Astrocyte (in vitro differentiated cells and primary cell): ENCODE measurements at regions not wholly inside any gene's neighbourhood (a gene's known extent, or its start where the extent isn't known, plus 50 kb on each side); places are given as distances from the start of the nearest gene placed in this dataset.

Experiments used
- DNase-seq: peaks from one replicate; pipeline ENCODE4 v3.0.0-alpha.2; 2010; ENCODE audit warnings: low read depth
- FAIRE-seq: peaks from 2 replicates; lab custom pipeline; 2011; peaks lifted over from hg19 to GRCh38; lab: Jason Lieb, UNC
- H2AFZ ChIP-seq: 2 replicates; pipeline ENCODE4 v1.6.0; 2012; ENCODE audit warnings: low read depth, low read length, inconsistent platforms
- H3K27ac ChIP-seq: 2 replicates; pipeline ENCODE4 v1.5.1; 2011; ENCODE audit warnings: low read depth, low read length, inconsistent platforms
- H3K27me3 ChIP-seq: 2 replicates; pipeline ENCODE4 v1.6.0; 2011; ENCODE audit warnings: low read length, inconsistent platforms; ENCODE audit not compliant: insufficient read depth
- H3K36me3 ChIP-seq: 2 replicates; pipeline ENCODE4 v1.5.1; 2011; ENCODE audit warnings: low read length, inconsistent platforms; ENCODE audit not compliant: insufficient read depth
- H3K4me1 ChIP-seq: 2 replicates; pipeline ENCODE4 v1.5.1; 2011; ENCODE audit warnings: low read length, inconsistent platforms; ENCODE audit not compliant: insufficient read depth
- H3K4me2 ChIP-seq: 2 replicates; pipeline ENCODE4 v1.6.0; 2012; ENCODE audit warnings: low read length, inconsistent platforms
- H3K4me3 ChIP-seq: 2 replicates; pipeline ENCODE4 v1.5.1; 2011; ENCODE audit warnings: low read depth, mild to moderate bottlenecking, low read length, inconsistent platforms; ENCODE audit not compliant: insufficient read depth
- H3K79me2 ChIP-seq: 2 replicates; pipeline ENCODE4 v1.6.0; 2012; ENCODE audit warnings: mild to moderate bottlenecking, low read length, inconsistent platforms; ENCODE audit not compliant: insufficient read depth
- H3K9ac ChIP-seq: 2 replicates; pipeline ENCODE4 v1.6.0; 2012; ENCODE audit warnings: mild to moderate bottlenecking, low read length, inconsistent platforms
- H3K9me3 ChIP-seq: 2 replicates; pipeline ENCODE4 v1.5.1; 2012; ENCODE audit warnings: low read depth, mild to moderate bottlenecking, low read length, inconsistent platforms; ENCODE audit not compliant: insufficient read depth
- H4K20me1 ChIP-seq: 2 replicates; pipeline ENCODE4 v1.6.0; 2012; ENCODE audit warnings: low read length, inconsistent platforms; ENCODE audit not compliant: insufficient read depth
- H3K27ac Mint-ChIP-seq: one replicate; pipeline ENCODE4 v1.8.0; 2021; ENCODE audit warnings: mild to moderate bottlenecking, mixed read lengths; ENCODE audit not compliant: unreplicated experiment
- H3K27me3 Mint-ChIP-seq: one replicate; pipeline ENCODE4 v1.8.0; 2021; ENCODE audit warnings: low read depth, mixed read lengths; ENCODE audit not compliant: unreplicated experiment
- H3K36me3 Mint-ChIP-seq: one replicate; pipeline ENCODE4 v1.8.0; 2021; ENCODE audit warnings: low read depth, mixed read lengths; ENCODE audit not compliant: unreplicated experiment
- H3K4me1 Mint-ChIP-seq: one replicate; pipeline ENCODE4 v1.8.0; 2021; ENCODE audit warnings: low read depth, mixed read lengths; ENCODE audit not compliant: unreplicated experiment
- H3K4me3 Mint-ChIP-seq: one replicate; pipeline ENCODE4 v1.8.0; 2021; ENCODE audit warnings: mild to moderate bottlenecking, moderate library complexity, mixed read lengths; ENCODE audit not compliant: unreplicated experiment
- H3K9me3 Mint-ChIP-seq: one replicate; pipeline ENCODE4 v1.8.0; 2021; ENCODE audit warnings: mild to moderate bottlenecking, mixed read lengths; ENCODE audit not compliant: unreplicated experiment
- EZH2 ChIP-seq: IDR thresholded peaks from 2 replicates; pipeline ENCODE4 v1.6.1; 2012; ENCODE audit warnings: mild to moderate bottlenecking, low read length, inconsistent platforms; ENCODE audit not compliant: insufficient read depth
- TF ChIP-seq, protein P1 (sequence below): IDR thresholded peaks from 2 replicates; pipeline ENCODE4 v1.5.1; 2011; ENCODE audit warnings: low read depth, mild to moderate bottlenecking, inconsistent platforms, low read length, moderate library complexity; ENCODE audit not compliant: insufficient read depth

- Histone ChIP-seq H3K27me3 (no peaks in the 10 kb centered on the region), H3K27ac (no peak overlapping the region), H2AFZ (no peak overlapping the region), H3K4me1 (no peaks in the 10 kb centered on the region), H3K36me3 (no peaks in the 10 kb centered on the region), H3K79me2 (no peaks in the 10 kb centered on the region), H3K9me3 (no peaks in the 10 kb centered on the region), H3K4me3 (no peak overlapping the region), H3K9ac (no peak overlapping the region), H3K4me2 (no peak overlapping the region), H4K20me1 (no peaks in the 10 kb centered on the region)
- Mint-ChIP-seq H3K4me3 (no peak overlapping the region), H3K27ac (no peak overlapping the region), H3K9me3 (no peaks in the 10 kb centered on the region), H3K36me3 (no peaks in the 10 kb centered on the region), H3K4me1 (no peaks in the 10 kb centered on the region), H3K27me3 (peaks cover 19% of the 10 kb centered on the region)
- FAIRE-seq, result no peak
- DNase-seq, result no peak
- TF ChIP-seq, protein P1, sequence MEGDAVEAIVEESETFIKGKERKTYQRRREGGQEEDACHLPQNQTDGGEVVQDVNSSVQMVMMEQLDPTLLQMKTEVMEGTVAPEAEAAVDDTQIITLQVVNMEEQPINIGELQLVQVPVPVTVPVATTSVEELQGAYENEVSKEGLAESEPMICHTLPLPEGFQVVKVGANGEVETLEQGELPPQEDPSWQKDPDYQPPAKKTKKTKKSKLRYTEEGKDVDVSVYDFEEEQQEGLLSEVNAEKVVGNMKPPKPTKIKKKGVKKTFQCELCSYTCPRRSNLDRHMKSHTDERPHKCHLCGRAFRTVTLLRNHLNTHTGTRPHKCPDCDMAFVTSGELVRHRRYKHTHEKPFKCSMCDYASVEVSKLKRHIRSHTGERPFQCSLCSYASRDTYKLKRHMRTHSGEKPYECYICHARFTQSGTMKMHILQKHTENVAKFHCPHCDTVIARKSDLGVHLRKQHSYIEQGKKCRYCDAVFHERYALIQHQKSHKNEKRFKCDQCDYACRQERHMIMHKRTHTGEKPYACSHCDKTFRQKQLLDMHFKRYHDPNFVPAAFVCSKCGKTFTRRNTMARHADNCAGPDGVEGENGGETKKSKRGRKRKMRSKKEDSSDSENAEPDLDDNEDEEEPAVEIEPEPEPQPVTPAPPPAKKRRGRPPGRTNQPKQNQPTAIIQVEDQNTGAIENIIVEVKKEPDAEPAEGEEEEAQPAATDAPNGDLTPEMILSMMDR, result no peak
- no peak for TF ChIP-seq EZH2
Measured at GRCh38 chr16:8496364-8496763, 93.9 kb downstream of the TMEM114 start.

DNA sequence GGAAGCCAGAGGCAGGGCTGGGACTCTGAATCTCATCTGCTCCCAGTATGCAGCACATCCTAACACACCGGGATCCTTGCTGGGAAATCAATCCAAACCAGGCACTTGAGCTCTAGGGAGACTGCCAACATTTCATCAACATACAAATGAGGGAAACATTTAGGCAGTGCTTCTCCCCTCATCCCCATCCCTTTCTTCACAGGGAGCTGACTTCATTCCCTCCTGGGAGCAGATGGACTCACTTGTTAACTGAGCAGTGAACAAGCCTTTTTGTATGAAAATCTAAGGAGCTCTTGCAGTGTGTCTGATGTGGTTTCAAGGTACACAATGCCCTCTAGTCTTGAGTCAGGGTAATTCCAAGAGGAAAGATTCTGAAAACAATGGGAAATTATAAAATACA is 96.3 kb downstream of the TMEM114 start:
- Mint-ChIP-seq H3K27me3 (peaks cover 21% of the 10 kb centered on the region), H3K27ac (no peak overlapping the region), H3K36me3 (no peaks in the 10 kb centered on the region), H3K4me3 (no peak overlapping the region), H3K9me3 (no peaks in the 10 kb centered on the region), H3K4me1 (no peaks in the 10 kb centered on the region)
- Histone ChIP-seq H3K79me2 (no peaks in the 10 kb centered on the region), H3K9me3 (no peaks in the 10 kb centered on the region), H3K9ac (no peak overlapping the region), H3K36me3 (no peaks in the 10 kb centered on the region), H3K4me3 (no peak overlapping the region), H3K4me2 (no peak overlapping the region), H3K27me3 (no peaks in the 10 kb centered on the region), H3K4me1 (no peaks in the 10 kb centered on the region), H2AFZ (no peak overlapping the region), H4K20me1 (no peaks in the 10 kb centered on the region), H3K27ac (no peak overlapping the region)
- DNase-seq (no peak), FAIRE-seq (no peak)
- TF ChIP-seq, protein P1, result no peak
- TF ChIP-seq EZH2, result no peak

- no peaks in the 10 kb centered on the region for H3K4me1 Mint-ChIP-seq
- no peaks in the 10 kb centered on the region for H3K9me3 ChIP-seq
- no peak overlapping the region for H3K9ac ChIP-seq
- H3K27ac Mint-ChIP-seq, result no peak overlapping the region
- no peaks in the 10 kb centered on the region for H4K20me1 ChIP-seq
- H3K36me3 ChIP-seq, result no peaks in the 10 kb centered on the region
- H3K36me3 Mint-ChIP-seq, result no peaks in the 10 kb centered on the region
- no peaks in the 10 kb centered on the region for H3K9me3 Mint-ChIP-seq
- no peak overlapping the region for H3K4me3 Mint-ChIP-seq
- no peak overlapping the region for H3K27ac ChIP-seq
- DNase-seq, result no peak
- no peaks in the 10 kb centered on the region for H3K27me3 ChIP-seq
- no peak overlapping the region for H3K4me2 ChIP-seq
- TF ChIP-seq EZH2, result no peak
- TF ChIP-seq, protein P1, result no peak
- FAIRE-seq, result no peak
- no peaks in the 10 kb centered on the region for H3K4me1 ChIP-seq
- H3K27me3 Mint-ChIP-seq, result peaks cover 17% of the 10 kb centered on the region
- no peak overlapping the region for H2AFZ ChIP-seq
- no peak overlapping the region for H3K4me3 ChIP-seq
- H3K79me2 ChIP-seq, result no peaks in the 10 kb centered on the region
Measured at GRCh38 chr16:8492690-8493089, 97.6 kb downstream of the TMEM114 start.
